Kidney epithelial cell (primary cell): ENCODE measurements at regions not wholly inside any gene's neighbourhood (a gene's known extent, or its start where the extent isn't known, plus 50 kb on each side); places are given as distances from the start of the nearest gene placed in this dataset.

ENCODE experiments used
- DNase-seq: peaks from one replicate; pipeline ENCODE4 v3.0.0-alpha.2; 2010; ENCODE audit warnings: low read depth
- H3K27me3 ChIP-seq: 2 replicates; pipeline ENCODE4 v1.6.0; 2011; ENCODE audit warnings: low read length; ENCODE audit not compliant: control insufficient read depth, insufficient read depth
- H3K36me3 ChIP-seq: 2 replicates; pipeline ENCODE4 v1.5.1; 2011; ENCODE audit warnings: low read length; ENCODE audit not compliant: control insufficient read depth, insufficient read depth
- H3K4me3 ChIP-seq: 2 replicates; pipeline ENCODE4 v1.5.1; 2011; ENCODE audit warnings: low read depth, mild to moderate bottlenecking, control low read depth, low read length
- CTCF ChIP-seq: IDR thresholded peaks from 2 replicates; pipeline ENCODE4 v1.5.1; 2011; ENCODE audit warnings: mild to moderate bottlenecking, moderate library complexity, low read length, control low read depth, inconsistent platforms; ENCODE audit not compliant: insufficient read depth, poor library complexity, severe bottlenecking

- TF ChIP-seq CTCF = no peak
- H3K4me3 ChIP-seq = no peak overlapping the region
- H3K36me3 ChIP-seq = no peaks in the 10 kb centered on the region
- H3K27me3 ChIP-seq = no peaks in the 10 kb centered on the region
- no peak for DNase-seq
These were observed 492.5 kb upstream of the ID2 start for GRCh38 chr2:8189316-8189715.

GRCh38 chr2:8190279-8190678 is 491.6 kb upstream of the ID2 start:
- DNase-seq = no peak
- H3K27me3 ChIP-seq = no peaks in the 10 kb centered on the region
- no peak overlapping the region for H3K4me3 ChIP-seq
- TF ChIP-seq CTCF = no peak
- H3K36me3 ChIP-seq = no peaks in the 10 kb centered on the region

- H3K4me3 ChIP-seq = no peak overlapping the region
- no peaks in the 10 kb centered on the region for H3K36me3 ChIP-seq
- DNase-seq = no peak
- no peak for TF ChIP-seq CTCF
- H3K27me3 ChIP-seq = no peaks in the 10 kb centered on the region
These were observed 490.4 kb upstream of the ID2 start for GRCh38 chr2:8191427-8191826.

- H3K4me3 ChIP-seq = no peak overlapping the region
- DNase-seq = no peak
- no peak for TF ChIP-seq CTCF
- H3K36me3 ChIP-seq = no peaks in the 10 kb centered on the region
- H3K27me3 ChIP-seq = no peaks in the 10 kb centered on the region
These were observed 488.7 kb upstream of the ID2 start for GRCh38 chr2:8193146-8193545.

- H3K4me3 ChIP-seq = no peak overlapping the region
- no peak for DNase-seq
- no peaks in the 10 kb centered on the region for H3K27me3 ChIP-seq
- no peaks in the 10 kb centered on the region for H3K36me3 ChIP-seq
- no peak for TF ChIP-seq CTCF
These were observed 487.9 kb upstream of the ID2 start for GRCh38 chr2:8193686-8194615.

- H3K27me3 ChIP-seq = no peaks in the 10 kb centered on the region
- no peak for TF ChIP-seq CTCF
- H3K4me3 ChIP-seq = no peak overlapping the region
- no peak for DNase-seq
- H3K36me3 ChIP-seq = no peaks in the 10 kb centered on the region
These were observed 486.1 kb upstream of the ID2 start for GRCh38 chr2:8195784-8196183.
